H9 (cell line): ENCODE measurements at regions not wholly inside any gene's neighbourhood (a gene's known extent, or its start where the extent isn't known, plus 50 kb on each side); places are given as distances from the start of the nearest gene placed in this dataset.

Source experiments
- DNase-seq: peaks from one replicate; pipeline ENCODE4 v3.0.0-alpha.2; 2017
- H2AFZ ChIP-seq: one replicate; pipeline ENCODE4 v1.6.1; 2013; ENCODE audit warnings: mild to moderate bottlenecking, low read length, control low read depth, moderate library complexity
- H2AK5ac ChIP-seq: 2 replicates; pipeline ENCODE4 v1.6.1; 2013; ENCODE audit warnings: low read length, control low read depth, mixed read lengths; ENCODE audit not compliant: insufficient read length
- H2BK120ac ChIP-seq: one replicate; pipeline ENCODE4 v1.6.1; 2013; ENCODE audit warnings: low read depth, mild to moderate bottlenecking, low read length, control low read depth, inconsistent platforms; ENCODE audit not compliant: poor library complexity, severe bottlenecking
- H2BK12ac ChIP-seq: 2 replicates; pipeline ENCODE4 v1.6.1; 2013; ENCODE audit warnings: low read length, control low read depth, mixed read lengths, low read depth; ENCODE audit not compliant: insufficient read length
- H2BK15ac ChIP-seq: 2 replicates; pipeline ENCODE4 v1.6.1; 2013; ENCODE audit warnings: low read depth, low read length, control low read depth
- H2BK20ac ChIP-seq: one replicate; pipeline ENCODE4 v1.6.1; 2013; ENCODE audit warnings: low read depth, mild to moderate bottlenecking, low read length, control low read depth, inconsistent platforms; ENCODE audit not compliant: poor library complexity, severe bottlenecking
- H2BK5ac ChIP-seq: 2 replicates; pipeline ENCODE4 v1.6.1; 2013; ENCODE audit warnings: low read length, control low read depth, mixed read lengths; ENCODE audit not compliant: insufficient read length
- H3K14ac ChIP-seq: 2 replicates; pipeline ENCODE4 v1.6.1; 2013; ENCODE audit warnings: low read length, control low read depth; ENCODE audit not compliant: insufficient read depth
- H3K18ac ChIP-seq: 2 replicates; pipeline ENCODE4 v1.6.1; 2013; ENCODE audit warnings: low read depth, mild to moderate bottlenecking, mixed read lengths, low read length, control low read depth; ENCODE audit not compliant: insufficient read length
- H3K23ac ChIP-seq: 2 replicates; pipeline ENCODE4 v1.6.1; 2013; ENCODE audit warnings: low read length, control low read depth, mixed read lengths, low read depth; ENCODE audit not compliant: insufficient read length
- H3K23me2 ChIP-seq: 2 replicates; pipeline ENCODE4 v1.6.1; 2013; ENCODE audit warnings: low read depth, mild to moderate bottlenecking, mixed read lengths, low read length, control low read depth; ENCODE audit not compliant: insufficient read length, poor library complexity, severe bottlenecking
- H3K27ac ChIP-seq: 2 replicates; pipeline ENCODE4 v1.5.1; 2013; ENCODE audit warnings: low read length, control low read depth, mixed read lengths, low read depth; ENCODE audit not compliant: insufficient read length
- H3K27me3 ChIP-seq: 2 replicates; pipeline ENCODE4 v1.6.1; 2013; ENCODE audit warnings: low read length, control low read depth, inconsistent platforms; ENCODE audit not compliant: insufficient read depth
- H3K4ac ChIP-seq: 2 replicates; pipeline ENCODE4 v1.6.1; 2013; ENCODE audit warnings: low read depth, mild to moderate bottlenecking, control low read depth, inconsistent platforms, low read length, moderate library complexity
- H3K4me1 ChIP-seq: 2 replicates; pipeline ENCODE4 v1.6.1; 2013; ENCODE audit warnings: low read length, control low read depth, inconsistent platforms; ENCODE audit not compliant: insufficient read depth
- H3K4me2 ChIP-seq: 2 replicates; pipeline ENCODE4 v1.6.1; 2013; ENCODE audit warnings: low read length, control low read depth, mixed read lengths; ENCODE audit not compliant: insufficient read length, insufficient read depth
- H3K56ac ChIP-seq: 2 replicates; pipeline ENCODE4 v1.6.1; 2013; ENCODE audit warnings: low read depth, mild to moderate bottlenecking, mixed read lengths, low read length, control low read depth; ENCODE audit not compliant: insufficient read length
- H3K79me1 ChIP-seq: 2 replicates; pipeline ENCODE4 v1.6.1; 2013; ENCODE audit warnings: low read depth, mild to moderate bottlenecking, moderate library complexity, low read length, control low read depth, inconsistent platforms; ENCODE audit not compliant: insufficient read depth, poor library complexity, severe bottlenecking
- H3K79me2 ChIP-seq: 2 replicates; pipeline ENCODE4 v1.6.1; 2013; ENCODE audit warnings: low read length, control low read depth, inconsistent platforms; ENCODE audit not compliant: insufficient read depth
- H3K9ac ChIP-seq: 2 replicates; pipeline ENCODE4 v1.6.1; 2013; ENCODE audit warnings: low read length, control low read depth, mixed read lengths; ENCODE audit not compliant: insufficient read length; ENCODE audit errors: extremely low read depth
- H3K9me3 ChIP-seq: one replicate; pipeline ENCODE4 v1.6.1; 2013; ENCODE audit warnings: low read depth, low read length, inconsistent platforms; ENCODE audit not compliant: control insufficient read depth
- H3T11ph ChIP-seq: one replicate; pipeline ENCODE4 v1.6.1; 2013; ENCODE audit warnings: mild to moderate bottlenecking, low read length, control low read depth, inconsistent platforms
- H4K20me1 ChIP-seq: one replicate; pipeline ENCODE4 v1.6.1; 2013; ENCODE audit not compliant: control insufficient read depth, insufficient read length, insufficient read depth
- H4K5ac ChIP-seq: 2 replicates; pipeline ENCODE4 v1.6.1; 2013; ENCODE audit warnings: low read depth, mild to moderate bottlenecking, mixed read lengths, low read length, control low read depth; ENCODE audit not compliant: insufficient read length
- H4K8ac ChIP-seq: replicated peaks from 2 replicates; pipeline ENCODE4 v1.6.1; 2013; ENCODE audit warnings: low read length, control low read depth, mixed read lengths, low read depth; ENCODE audit not compliant: insufficient read length
- H4K91ac ChIP-seq: 2 replicates; pipeline ENCODE4 v1.6.1; 2013; ENCODE audit warnings: low read depth, mild to moderate bottlenecking, moderate library complexity, mixed read lengths, low read length, control low read depth; ENCODE audit not compliant: insufficient read length
- H3K27ac Mint-ChIP-seq, 3 experiments: 2 replicates in 2 of 3; 3 replicates in 1 of 3; pipeline ENCODE4 v1.8.0; 2020 to 2021; ENCODE audit warnings: mixed read lengths in 3 of 3, mild to moderate bottlenecking in 1 of 3, moderate library complexity in 1 of 3
- H3K27me3 Mint-ChIP-seq: 2 replicates; pipeline ENCODE4 v1.8.0; 2021; ENCODE audit warnings: low read depth, mild to moderate bottlenecking, moderate library complexity, mixed read lengths
- H3K36me3 Mint-ChIP-seq, 3 experiments: 2 replicates in 2 of 3; 3 replicates in 1 of 3; pipeline ENCODE4 v1.8.0; 2020 to 2021; ENCODE audit warnings: low read depth in 3 of 3, mixed read lengths in 3 of 3; ENCODE audit not compliant: insufficient read depth in 1 of 3
- H3K4me1 Mint-ChIP-seq, 2 experiments: 2 replicates each; pipeline ENCODE4 v1.8.0; 2020; ENCODE audit warnings: mixed read lengths in 2 of 2
- H3K4me3 Mint-ChIP-seq, 2 experiments: 2 replicates in 1 of 2; 3 replicates in 1 of 2; pipeline ENCODE4 v1.8.0; 2020 to 2021; ENCODE audit warnings: mild to moderate bottlenecking in 2 of 2, mixed read lengths in 2 of 2, moderate library complexity in 1 of 2
- H3K9me3 Mint-ChIP-seq, 2 experiments: 2 replicates in 1 of 2; 3 replicates in 1 of 2; pipeline ENCODE4 v1.8.0; 2020; ENCODE audit warnings: mild to moderate bottlenecking in 2 of 2, mixed read lengths in 2 of 2, moderate library complexity in 1 of 2
- WGBS: extraction: QIAGEN DNeasy Blood & Tissue Kit; methylation state at CpG from one replicate; pipeline ENCODE4 v1.1.7; 2013; ENCODE audit warnings: missing lambda C conversion rate, low lambda C conversion rate, mixed read lengths; ENCODE audit not compliant: insufficient read length; ENCODE audit errors: extremely low coverage; 5-methylcytosine and 5-hydroxymethylcytosine counted together
- TF ChIP-seq, protein P1 (sequence below): fragments of 200-600 bp; sonication (generic); conservative IDR thresholded peaks from 3 replicates; pipeline ENCODE4 v1.8.0; 2021; ENCODE audit warnings: antibody characterized with exemption, mild to moderate bottlenecking

DNA sequence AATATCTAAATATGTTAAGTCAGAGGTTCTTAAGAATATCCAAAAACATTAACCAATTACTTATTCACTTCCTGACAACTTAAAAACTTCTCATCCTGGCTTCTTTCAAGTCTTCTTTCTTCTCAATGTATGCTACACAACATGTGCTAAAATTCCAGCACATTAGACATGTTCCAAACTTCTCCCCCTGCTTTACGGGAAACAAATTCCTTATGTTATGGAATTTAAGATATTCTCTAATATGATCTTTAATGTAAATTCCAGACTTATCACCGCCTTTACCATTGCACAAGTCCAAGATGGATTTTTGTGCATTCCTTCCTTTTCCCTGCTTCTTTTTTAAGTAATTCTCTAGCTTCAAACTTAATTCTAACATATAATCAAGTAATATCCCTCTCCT lies 964.5 kb upstream of the CHORDC1 start:
- H2BK15ac ChIP-seq, result no peak overlapping the region
- TF ChIP-seq, protein P1, sequence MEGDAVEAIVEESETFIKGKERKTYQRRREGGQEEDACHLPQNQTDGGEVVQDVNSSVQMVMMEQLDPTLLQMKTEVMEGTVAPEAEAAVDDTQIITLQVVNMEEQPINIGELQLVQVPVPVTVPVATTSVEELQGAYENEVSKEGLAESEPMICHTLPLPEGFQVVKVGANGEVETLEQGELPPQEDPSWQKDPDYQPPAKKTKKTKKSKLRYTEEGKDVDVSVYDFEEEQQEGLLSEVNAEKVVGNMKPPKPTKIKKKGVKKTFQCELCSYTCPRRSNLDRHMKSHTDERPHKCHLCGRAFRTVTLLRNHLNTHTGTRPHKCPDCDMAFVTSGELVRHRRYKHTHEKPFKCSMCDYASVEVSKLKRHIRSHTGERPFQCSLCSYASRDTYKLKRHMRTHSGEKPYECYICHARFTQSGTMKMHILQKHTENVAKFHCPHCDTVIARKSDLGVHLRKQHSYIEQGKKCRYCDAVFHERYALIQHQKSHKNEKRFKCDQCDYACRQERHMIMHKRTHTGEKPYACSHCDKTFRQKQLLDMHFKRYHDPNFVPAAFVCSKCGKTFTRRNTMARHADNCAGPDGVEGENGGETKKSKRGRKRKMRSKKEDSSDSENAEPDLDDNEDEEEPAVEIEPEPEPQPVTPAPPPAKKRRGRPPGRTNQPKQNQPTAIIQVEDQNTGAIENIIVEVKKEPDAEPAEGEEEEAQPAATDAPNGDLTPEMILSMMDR, result no peak
- H2BK120ac ChIP-seq, result no peak overlapping the region
- H4K8ac ChIP-seq, result no peak overlapping the region
- H3K56ac ChIP-seq, result no peak overlapping the region
- peaks cover 0 to 6% (median 0%) of the 10 kb centered on the region in 3 experiments; a peak in 1 of 7 replicates for H3K36me3 Mint-ChIP-seq
- H3T11ph ChIP-seq, result no peak overlapping the region
- no peaks in the 10 kb centered on the region for H3K23me2 ChIP-seq
- H3K79me1 ChIP-seq, result no peaks in the 10 kb centered on the region
- H3K9ac ChIP-seq, result no peak overlapping the region
- no peak overlapping the region for H2BK5ac ChIP-seq
- H3K18ac ChIP-seq, result no peak overlapping the region
- H2BK20ac ChIP-seq, result no peak overlapping the region
- H3K23ac ChIP-seq, result no peak overlapping the region
- H3K14ac ChIP-seq, result no peak overlapping the region
- no peaks in the 10 kb centered on the region for H3K4me1 ChIP-seq
- no peak overlapping the region for H4K91ac ChIP-seq
- no peaks in the 10 kb centered on the region for H3K27me3 ChIP-seq
- no peak overlapping the region for H2AK5ac ChIP-seq
- no peak overlapping the region for H2BK12ac ChIP-seq
- H3K9me3 Mint-ChIP-seq, result peaks cover 0 to 5% of the 10 kb centered on the region in 2 experiments; a peak in 2 of 5 replicates
- peaks cover 4 to 5% of the 10 kb centered on the region in 2 experiments; a peak in 1 of 4 replicates for H3K4me1 Mint-ChIP-seq
- no peak overlapping the region for H3K4me2 ChIP-seq
- no peak overlapping the region for H4K5ac ChIP-seq
- no peaks in the 10 kb centered on the region for H3K79me2 ChIP-seq
- H3K27ac Mint-ChIP-seq, result no peak overlapping the region
- no peaks in the 10 kb centered on the region for H4K20me1 ChIP-seq
- H3K27me3 Mint-ChIP-seq, result no peaks in the 10 kb centered on the region
- H3K4me3 Mint-ChIP-seq, result no peak overlapping the region
- no peak for DNase-seq
- H2AFZ ChIP-seq, result no peak overlapping the region
- H3K4ac ChIP-seq, result no peak overlapping the region
- WGBS, result no CpG with 5 or more reads among the region's 2 CpGs
- H3K27ac ChIP-seq, result no peak overlapping the region
- H3K9me3 ChIP-seq, result no peaks in the 10 kb centered on the region
